Fibroblast of skin of back (primary cell): ENCODE measurements at regions not wholly inside any gene's neighbourhood (a gene's known extent, or its start where the extent isn't known, plus 50 kb on each side); places are given as distances from the start of the nearest gene placed in this dataset.

Experiments used
- DNase-seq: peaks from one replicate; pipeline ENCODE4 v3.0.0-alpha.2; 2013

- peak; percentile 53 for DNase-seq
Observed at GRCh38 chrX:8971116-8971515, 62.8 kb downstream of the FAM9B start.

GRCh38 chrX:8969378-8969777, 64.5 kb downstream of the FAM9B start:
- DNase-seq, result peak; percentile 54

GRCh38 chrX:8967461-8967860, 66.5 kb downstream of the FAM9B start:
- DNase-seq, result no peak

GRCh38 chrX:8960957-8961468, 72.9 kb downstream of the FAM9B start:
- no peak for DNase-seq

- DNase-seq, result no peak
Observed at GRCh38 chrX:8955511-8955910, 78.4 kb downstream of the FAM9B start.

GRCh38 chrX:8946563-8946962, 87.4 kb downstream of the FAM9B start:
- peak; percentile 50 for DNase-seq

GRCh38 chrX:8939322-8939721, 94.6 kb downstream of the FAM9B start:
- no peak for DNase-seq

GRCh38 chrX:8927701-8928100, 106.2 kb downstream of the FAM9B start:
- DNase-seq, result no peak

GRCh38 chrX:8927066-8927635, 106.8 kb downstream of the FAM9B start:
- DNase-seq, result no peak

- no peak for DNase-seq
Observed at GRCh38 chrX:8921615-8922014, 112.3 kb downstream of the FAM9B start.

- DNase-seq, result no peak
Observed at GRCh38 chrX:8919801-8920200, 114.1 kb downstream of the FAM9B start.

GRCh38 chrX:8916697-8917096, 115.5 kb upstream of the FAM9A start:
- DNase-seq, result no peak

GRCh38 chrX:8914681-8915080, 113.5 kb upstream of the FAM9A start:
- no peak for DNase-seq

- no peak for DNase-seq
Observed at GRCh38 chrX:8913655-8914409, 112.6 kb upstream of the FAM9A start.

GRCh38 chrX:8907688-8908087, 106.5 kb upstream of the FAM9A start:
- no peak for DNase-seq

GRCh38 chrX:8906299-8906938, 105.2 kb upstream of the FAM9A start:
- no peak for DNase-seq

- DNase-seq, result no peak
Observed at GRCh38 chrX:8897259-8897658, 96.1 kb upstream of the FAM9A start.

GRCh38 chrX:8890794-8891193, 89.6 kb upstream of the FAM9A start:
- no peak for DNase-seq

GRCh38 chrX:8887004-8887403, 85.8 kb upstream of the FAM9A start:
- no peak for DNase-seq

- no peak for DNase-seq
Observed at GRCh38 chrX:8879750-8880149, 78.6 kb upstream of the FAM9A start.

- DNase-seq, result no peak
Observed at GRCh38 chrX:8873956-8874355, 72.8 kb upstream of the FAM9A start.

- DNase-seq, result no peak
Observed at GRCh38 chrX:8873102-8873501, 71.9 kb upstream of the FAM9A start.

- DNase-seq, result no peak
Observed at GRCh38 chrX:8870411-8870810, 69.2 kb upstream of the FAM9A start.

GRCh38 chrX:8869812-8870211, 68.6 kb upstream of the FAM9A start:
- DNase-seq, result no peak
